ENCODE measurements at regions not wholly inside any gene's neighbourhood (a gene's known extent, or its start where the extent isn't known, plus 50 kb on each side); places are given as distances from the start of the nearest gene placed in this dataset.
A peak's percentile ranks its signal among the peaks of the same experiment; 100 is the strongest.

DNA sequence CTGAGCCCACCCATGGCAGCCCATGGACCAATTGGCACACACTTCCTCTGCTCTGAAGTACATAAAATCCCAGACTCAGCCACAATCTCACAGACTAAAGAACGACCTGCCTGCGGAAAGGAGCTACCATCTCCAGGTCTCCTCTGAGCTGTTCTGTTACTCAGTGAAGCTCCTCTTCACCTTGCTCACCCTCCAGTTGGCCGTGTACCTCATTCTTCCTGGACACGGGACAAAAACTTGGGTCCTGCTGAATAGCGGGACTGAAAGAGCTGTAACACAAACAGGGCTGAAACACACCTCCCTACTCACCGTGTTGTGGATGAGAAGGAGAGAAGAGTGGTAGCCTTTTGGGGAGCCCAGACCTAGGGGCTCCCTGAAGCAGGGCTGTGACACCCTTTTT lies 128.7 kb downstream of the GAS1 start:
- ATAC-seq, result no peak
- no TSS peak for BruUV-seq (replicated peaks)
- Histone ChIP-seq H3K4me3 (replicated peaks in 1 of 3; ENCODE audit: insufficient read depth in 1 of 3, low read depth in 2 of 3, low read length in 3 of 3) (no peak overlapping the region), H3K4me2 (ENCODE audit: low read depth, low read length) (no peak overlapping the region), H3K36me3 (replicated peaks in 1 of 2; ENCODE audit: control insufficient read depth in 1 of 2, insufficient read depth in 2 of 2, low read length in 2 of 2) (no peaks in the 10 kb centered on the region), H3K27me3 (ENCODE audit: control insufficient read depth in 1 of 2, insufficient read depth in 2 of 2, low read length in 2 of 2) (peaks cover 0 to 6% of the 10 kb centered on the region in 2 experiments; a peak in 1 of 5 replicates), H4K20me1 (ENCODE audit: insufficient read depth, low read length) (no peaks in the 10 kb centered on the region), H3K4me1 (ENCODE audit: insufficient read depth, low read length) (no peaks in the 10 kb centered on the region), H3K9me3 (ENCODE audit: low read length) (peaks cover 8% of the 10 kb centered on the region; the same call in 1 of the 2 replicates), H3K27ac (ENCODE audit: extremely low read length, insufficient read depth, low read length) (no peak overlapping the region), H2AFZ (ENCODE audit: low read length) (no peak overlapping the region), H3K79me2 (ENCODE audit: insufficient read depth, low read length) (no peaks in the 10 kb centered on the region), H3K9ac (ENCODE audit: insufficient read depth, low read depth, low read length) (no peak overlapping the region)
- no peak for DNase-seq (ENCODE audit: low spot score)
- no peak for FAIRE-seq
- POLR2A ChIA-PET, result no interaction called here
- WGBS (ENCODE audit: low lambda C conversion rate), result 9% methylated on average over 6 of the region's 6 CpGs
- in situ Hi-C loops (cut with HindIII; ENCODE audit: extremely low pct_ligation_motif_present, low pct_unique_long_range_greater_than_20kb) (no loop called here), intact Hi-C loops (cut with micrococcal nuclease; ENCODE audit: unreplicated experiment) (no loop called here)
- no peak for TF ChIP-seq SNAI1 (CRISPR knock-in tag; IDR thresholded peaks at IDR 0.05; ENCODE audit: borderline replicate concordance)
- TF ChIP-seq, protein P1, sequence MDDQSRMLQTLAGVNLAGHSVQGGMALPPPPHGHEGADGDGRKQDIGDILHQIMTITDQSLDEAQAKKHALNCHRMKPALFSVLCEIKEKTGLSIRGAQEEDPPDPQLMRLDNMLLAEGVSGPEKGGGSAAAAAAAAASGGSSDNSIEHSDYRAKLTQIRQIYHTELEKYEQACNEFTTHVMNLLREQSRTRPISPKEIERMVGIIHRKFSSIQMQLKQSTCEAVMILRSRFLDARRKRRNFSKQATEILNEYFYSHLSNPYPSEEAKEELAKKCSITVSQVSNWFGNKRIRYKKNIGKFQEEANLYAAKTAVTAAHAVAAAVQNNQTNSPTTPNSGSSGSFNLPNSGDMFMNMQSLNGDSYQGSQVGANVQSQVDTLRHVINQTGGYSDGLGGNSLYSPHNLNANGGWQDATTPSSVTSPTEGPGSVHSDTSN (CRISPR knock-in tag; IDR thresholded peaks at IDR 0.05; ENCODE audit: borderline replicate concordance), result no peak
- TF ChIP-seq THAP11 (CRISPR knock-in tag; IDR thresholded peaks at IDR 0.05), result no peak
- TF ChIP-seq AGO1 (IDR thresholded peaks at IDR 0.05; ENCODE audit: low read depth, low read length, poor library complexity, severe bottlenecking), result no peak
- CTCF ChIA-PET (ENCODE audit: low intra/inter-chr PET ratio, low total read pairs), result no interaction called here

DNA sequence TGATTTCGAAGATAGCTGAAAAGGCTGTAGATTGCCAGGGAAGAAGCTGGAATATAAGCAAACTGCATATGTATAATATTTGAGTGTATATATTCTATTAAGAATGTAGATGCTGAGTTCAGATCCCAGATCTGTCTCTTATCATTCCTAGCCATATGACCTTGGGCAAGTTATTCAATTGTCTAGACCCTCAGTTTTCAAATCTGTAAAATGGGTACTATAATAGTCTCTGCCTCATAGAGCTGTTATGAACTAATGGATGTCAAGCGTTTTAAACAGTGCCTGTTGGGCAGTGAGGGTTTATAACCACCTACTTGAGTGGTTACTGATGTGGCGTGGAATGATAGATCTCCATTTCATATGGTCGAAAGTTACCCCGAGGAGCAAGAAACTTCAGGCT lies 130.4 kb downstream of the GAS1 start:
- FAIRE-seq, result no peak
- BruUV-seq (replicated peaks), result no TSS peak

More for the DNA sequence above, 130.4 kb downstream of the GAS1 start:
- Histone ChIP-seq H3K9ac (ENCODE audit: insufficient read depth, low read depth, low read length) (no peak overlapping the region), H4K20me1 (ENCODE audit: insufficient read depth, low read length) (no peaks in the 10 kb centered on the region), H2AFZ (ENCODE audit: low read length) (no peak overlapping the region), H3K9me3 (ENCODE audit: low read length) (peaks cover 8% of the 10 kb centered on the region; the same call in 1 of the 2 replicates), H3K4me3 (replicated peaks in 1 of 3; ENCODE audit: insufficient read depth in 1 of 3, low read depth in 2 of 3, low read length in 3 of 3) (no peak overlapping the region), H3K27me3 (ENCODE audit: control insufficient read depth in 1 of 2, insufficient read depth in 2 of 2, low read length in 2 of 2) (no peaks in the 10 kb centered on the region), H3K36me3 (replicated peaks in 1 of 2; ENCODE audit: control insufficient read depth in 1 of 2, insufficient read depth in 2 of 2, low read length in 2 of 2) (no peaks in the 10 kb centered on the region), H3K27ac (ENCODE audit: extremely low read length, insufficient read depth, low read length) (no peak overlapping the region), H3K4me2 (ENCODE audit: low read depth, low read length) (no peak overlapping the region), H3K79me2 (ENCODE audit: insufficient read depth, low read length) (no peaks in the 10 kb centered on the region), H3K4me1 (ENCODE audit: insufficient read depth, low read length) (no peaks in the 10 kb centered on the region)
- CTCF ChIA-PET (ENCODE audit: low intra/inter-chr PET ratio, low total read pairs), result no interaction called here
- intact Hi-C loops (cut with micrococcal nuclease; ENCODE audit: unreplicated experiment) (no loop called here), in situ Hi-C loops (cut with HindIII; ENCODE audit: extremely low pct_ligation_motif_present, low pct_unique_long_range_greater_than_20kb) (no loop called here)
- POLR2A ChIA-PET, result no interaction called here
- DNase-seq (ENCODE audit: low spot score) (no peak), ATAC-seq (no peak)
- 2% methylated on average over 5 of the region's 5 CpGs for WGBS (ENCODE audit: low lambda C conversion rate)
- TF ChIP-seq SKI (IDR thresholded peaks at IDR 0.05; ENCODE audit: partially characterized antibody) (no peak), ZNF552 (CRISPR knock-in tag; IDR thresholded peaks at IDR 0.05; ENCODE audit: borderline replicate concordance) (no peak), NFRKB (IDR thresholded peaks at IDR 0.05) (no peak), KLF15 (CRISPR knock-in tag; IDR thresholded peaks at IDR 0.05; ENCODE audit: borderline replicate concordance) (no peak), ADNP (CRISPR knock-in tag; IDR thresholded peaks at IDR 0.05) (no peak), ZMYM2 (CRISPR knock-in tag; IDR thresholded peaks at IDR 0.05) (no peak), ZNF629 (CRISPR knock-in tag; conservative IDR thresholded peaks at IDR 0.05) (peak; percentile 64)
- TF ChIP-seq, protein P2, sequence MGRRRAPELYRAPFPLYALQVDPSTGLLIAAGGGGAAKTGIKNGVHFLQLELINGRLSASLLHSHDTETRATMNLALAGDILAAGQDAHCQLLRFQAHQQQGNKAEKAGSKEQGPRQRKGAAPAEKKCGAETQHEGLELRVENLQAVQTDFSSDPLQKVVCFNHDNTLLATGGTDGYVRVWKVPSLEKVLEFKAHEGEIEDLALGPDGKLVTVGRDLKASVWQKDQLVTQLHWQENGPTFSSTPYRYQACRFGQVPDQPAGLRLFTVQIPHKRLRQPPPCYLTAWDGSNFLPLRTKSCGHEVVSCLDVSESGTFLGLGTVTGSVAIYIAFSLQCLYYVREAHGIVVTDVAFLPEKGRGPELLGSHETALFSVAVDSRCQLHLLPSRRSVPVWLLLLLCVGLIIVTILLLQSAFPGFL (CRISPR knock-in tag; IDR thresholded peaks at IDR 0.05), result no peak

All from HepG2 (cell line).